HG03060 (cell line): ENCODE measurements at regions not wholly inside any gene's neighbourhood (a gene's known extent, or its start where the extent isn't known, plus 50 kb on each side); places are given as distances from the start of the nearest gene placed in this dataset.

ENCODE experiments used
- ATAC-seq: cut with Tn5 transposase; IDR thresholded peaks from one replicate; pipeline ENCODE4 v1.9.1; 2021; ENCODE audit warnings: low read depth, moderate number of reproducible peaks; ENCODE audit not compliant: unreplicated experiment

DNA sequence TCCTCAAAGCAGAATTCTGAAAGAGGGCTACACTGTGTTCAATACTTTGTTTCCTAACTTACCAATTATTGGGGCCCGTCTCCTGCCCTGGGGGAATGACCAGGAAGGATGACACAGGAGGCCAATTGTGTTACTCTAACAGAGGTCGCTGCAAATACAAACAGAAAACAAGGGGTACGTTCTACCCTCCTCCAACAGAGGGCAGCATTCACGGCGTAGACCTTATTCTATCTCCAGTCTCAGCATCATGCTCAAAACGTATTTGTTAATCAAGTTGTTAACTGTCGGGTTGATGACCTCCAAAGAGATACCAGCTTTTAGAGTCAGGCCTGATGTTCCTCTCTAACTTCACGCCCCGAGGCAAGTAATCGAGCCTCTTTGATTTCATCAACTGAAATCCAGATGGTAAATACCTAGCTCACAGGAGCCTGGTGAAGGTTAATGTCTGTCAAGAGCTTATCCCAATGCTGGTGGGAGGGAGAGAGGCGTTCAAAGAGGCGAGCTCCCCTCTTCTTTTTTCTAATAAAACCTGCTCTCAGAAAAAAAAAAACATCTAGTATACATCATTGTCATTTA lies 181.0 kb upstream of the KCNIP4 start:
- ATAC-seq: no peak

- no peak for ATAC-seq
Observed at GRCh38 chr4:22122062-22122461, 173.5 kb upstream of the KCNIP4 start.

DNA sequence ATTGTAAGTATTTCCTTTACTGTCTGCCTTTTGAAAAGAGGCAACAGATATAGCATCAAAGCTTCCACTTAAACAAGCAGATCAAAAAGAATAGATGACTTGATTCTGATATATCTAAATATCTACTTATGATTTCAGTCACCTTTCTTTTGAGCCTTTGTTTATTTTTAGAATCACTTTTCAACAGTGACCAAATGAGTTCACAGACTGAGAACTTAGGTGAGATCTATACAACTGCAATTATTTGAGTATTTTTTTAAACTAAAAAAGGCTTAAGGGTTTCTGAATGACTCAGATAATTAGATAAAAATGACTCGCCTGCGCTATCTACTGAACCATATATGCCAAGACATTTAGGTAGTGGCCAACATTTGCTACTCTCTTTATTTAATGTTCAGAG lies 166.7 kb upstream of the KCNIP4 start:
- no peak for ATAC-seq

DNA sequence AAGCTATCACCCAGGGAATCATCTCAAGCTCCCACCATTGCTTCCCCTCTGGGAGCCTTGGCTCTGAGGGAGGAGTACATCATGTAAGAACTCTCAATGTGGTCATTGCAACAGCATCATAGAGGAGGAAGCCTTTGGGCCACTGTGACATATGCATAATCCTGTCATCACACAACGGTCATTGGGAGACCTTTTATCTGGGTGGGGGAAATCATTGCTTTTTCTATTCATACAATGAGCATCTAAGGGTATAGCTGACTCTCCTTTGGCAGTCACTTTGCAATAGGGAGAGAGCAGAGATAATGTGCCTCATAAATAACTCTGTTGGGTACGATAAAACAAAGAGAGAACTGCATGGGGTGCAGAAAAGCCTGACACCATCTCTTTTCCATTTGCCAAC lies 155.2 kb upstream of the KCNIP4 start:
- ATAC-seq: no peak

DNA sequence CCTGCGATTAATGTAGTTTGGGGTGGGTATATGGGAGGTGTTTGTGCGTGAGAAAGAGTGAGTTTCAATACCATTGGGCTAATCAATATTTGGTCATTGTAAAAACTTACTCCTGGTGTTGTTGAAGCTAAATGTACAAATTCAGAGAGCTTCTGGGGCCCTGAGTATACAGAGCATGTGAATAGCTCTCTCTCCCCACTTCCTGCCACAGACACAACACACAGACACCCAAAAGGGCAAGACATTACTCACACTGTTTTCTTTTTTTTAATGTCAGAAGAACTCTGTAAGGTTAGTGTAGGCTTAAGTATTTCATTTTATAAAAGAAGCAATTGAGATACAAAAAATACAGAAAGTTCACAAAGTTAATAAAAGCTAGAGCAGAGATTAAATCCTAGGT lies 151.3 kb upstream of the KCNIP4 start:
- no peak for ATAC-seq

DNA sequence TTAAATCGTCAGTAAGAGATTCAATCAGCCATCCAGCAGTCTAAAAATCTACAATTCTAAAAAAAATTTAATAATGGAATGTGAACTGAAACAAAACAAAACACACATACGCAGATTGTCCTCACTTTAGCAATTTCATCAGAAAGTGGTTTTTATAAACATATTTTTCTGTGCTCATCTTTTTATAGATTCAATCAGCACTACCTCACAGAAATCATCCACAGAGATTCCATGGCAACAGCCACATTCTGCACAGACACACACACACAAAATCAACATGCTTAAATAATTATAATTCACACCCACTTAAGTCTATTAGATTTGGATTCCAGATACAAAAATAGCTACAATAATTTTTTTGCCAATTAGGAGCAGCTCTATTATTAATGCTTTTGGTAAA lies 149.0 kb upstream of the KCNIP4 start:
- ATAC-seq: no peak

DNA sequence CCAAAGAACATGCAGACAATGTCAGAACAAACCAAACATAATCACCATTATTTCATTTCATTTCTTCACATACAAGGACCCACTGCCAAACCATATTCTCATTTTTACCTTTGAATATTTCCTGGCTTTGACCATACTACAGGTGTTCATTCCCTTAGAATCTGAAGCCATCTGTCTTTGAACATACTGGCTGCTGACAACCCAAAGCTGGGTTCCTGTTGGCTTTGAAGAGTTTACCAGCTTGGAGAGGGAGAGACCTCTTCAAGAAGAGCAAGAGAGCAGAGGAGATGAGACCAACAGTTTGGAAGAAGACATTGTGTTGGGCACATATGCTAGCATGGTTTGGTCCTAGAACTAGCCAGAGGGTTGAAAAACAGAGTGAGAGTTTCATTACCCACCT lies 145.6 kb upstream of the KCNIP4 start:
- ATAC-seq: no peak

GRCh38 chr4:22093126-22093525 lies 144.6 kb upstream of the KCNIP4 start:
- ATAC-seq: no peak

GRCh38 chr4:22091906-22092305 lies 143.3 kb upstream of the KCNIP4 start:
- no peak for ATAC-seq

- no peak for ATAC-seq
Observed at GRCh38 chr4:22091352-22091717, 142.8 kb upstream of the KCNIP4 start.

DNA sequence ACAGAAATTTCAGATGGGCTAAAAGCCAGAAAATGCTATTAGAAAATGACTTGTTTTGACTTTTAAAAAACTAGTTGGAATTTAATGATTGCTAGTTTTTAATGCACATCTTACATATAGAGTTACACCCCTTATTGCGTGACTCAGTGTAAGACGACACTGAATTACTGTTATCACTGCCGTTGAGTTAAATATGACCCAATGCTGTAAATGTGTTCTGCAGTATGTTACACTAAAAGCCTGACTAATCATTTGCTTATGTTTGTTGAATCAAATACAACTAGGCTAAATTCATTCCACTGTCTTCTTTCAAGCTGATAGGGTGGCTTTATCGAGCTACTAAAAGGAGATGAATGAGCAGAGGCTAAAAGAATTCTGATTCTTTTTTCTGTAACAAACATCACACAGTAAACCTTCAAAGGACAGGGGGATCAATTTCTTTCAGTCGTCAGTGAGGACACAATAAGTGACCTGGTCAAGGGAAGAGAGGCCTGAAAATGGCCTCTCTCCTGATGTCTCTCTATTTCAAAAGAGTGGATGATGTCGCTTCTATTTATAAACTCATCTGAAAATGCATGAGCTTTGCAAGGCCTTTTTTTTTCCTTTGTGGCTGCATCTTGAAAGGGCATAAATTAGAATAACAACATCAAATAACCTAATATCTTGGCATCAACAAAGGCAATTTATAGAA lies 142.2 kb upstream of the KCNIP4 start:
- ATAC-seq: no peak

GRCh38 chr4:22077571-22077970 lies 129.0 kb upstream of the KCNIP4 start:
- ATAC-seq: no peak

DNA sequence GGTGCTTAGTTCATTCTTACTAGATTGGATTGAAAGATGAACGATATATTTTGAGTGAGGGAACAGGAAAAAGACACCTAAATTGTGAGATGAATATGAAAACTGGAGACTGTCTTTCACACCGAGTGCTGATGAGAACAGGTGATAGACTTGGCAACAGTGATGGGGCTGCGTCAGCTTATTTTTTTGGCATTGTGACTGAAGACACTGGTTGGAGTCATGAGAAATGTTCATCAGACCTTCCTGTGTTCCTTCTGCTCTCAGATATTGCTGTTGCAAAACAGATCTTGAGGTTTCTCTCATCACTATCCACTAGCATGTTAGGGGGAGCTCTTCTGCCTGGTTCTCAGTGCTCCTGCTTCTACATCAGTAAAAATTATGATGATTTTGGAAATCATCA lies 124.2 kb upstream of the KCNIP4 start:
- no peak for ATAC-seq

DNA sequence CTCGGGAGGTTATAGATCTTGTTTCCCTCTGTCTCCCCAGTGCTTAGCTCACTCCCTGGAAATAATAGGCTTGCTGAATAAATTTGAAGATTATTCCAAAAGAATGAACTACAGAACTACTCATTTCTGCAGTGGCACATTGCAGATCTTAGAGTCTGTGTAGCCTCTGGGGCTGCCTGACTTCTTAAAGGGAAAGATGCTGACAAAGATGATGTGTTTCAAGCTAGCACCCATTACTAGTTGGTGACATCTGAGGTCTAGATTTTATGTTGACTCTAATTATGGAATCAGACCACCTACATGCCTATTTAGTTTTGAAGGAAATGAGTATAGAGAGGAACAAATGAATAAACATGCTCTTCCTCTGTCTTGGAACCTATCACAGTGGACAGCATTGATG lies 123.7 kb upstream of the KCNIP4 start:
- ATAC-seq: no peak

- peak; percentile 95 for ATAC-seq
Observed at GRCh38 chr4:22071749-22072148, 123.2 kb upstream of the KCNIP4 start.

- ATAC-seq: no peak
Observed at GRCh38 chr4:22070256-22070655, 121.7 kb upstream of the KCNIP4 start.

- no peak for ATAC-seq
Observed at GRCh38 chr4:22063613-22064012, 115.0 kb upstream of the KCNIP4 start.

GRCh38 chr4:22062676-22063075 lies 114.1 kb upstream of the KCNIP4 start:
- ATAC-seq: no peak

- no peak for ATAC-seq
Observed at GRCh38 chr4:22055954-22056353, 107.4 kb upstream of the KCNIP4 start.

- no peak for ATAC-seq
Observed at GRCh38 chr4:22052076-22052475, 103.5 kb upstream of the KCNIP4 start.

- ATAC-seq: no peak
Observed at GRCh38 chr4:22048323-22048722, 99.8 kb upstream of the KCNIP4 start.

GRCh38 chr4:22047793-22048192 lies 99.2 kb upstream of the KCNIP4 start:
- no peak for ATAC-seq
